Uterus (tissue), 3 donors: ENCODE measurements at regions not wholly inside any gene's neighbourhood (a gene's known extent, or its start where the extent isn't known, plus 50 kb on each side); places are given as distances from the start of the nearest gene placed in this dataset.

ENCODE experiments used
- DNase-seq, 2 donors: peaks; one replicate each; pipeline ENCODE4 v3.0.0-alpha.2; 2019 to 2020
- H3K27ac ChIP-seq, 2 donors: fragments of 200-600 bp; sonication (generic); 1 replicate in 1 of 2; 2 replicates in 1 of 2; pipeline ENCODE4 v1.5.1; 2016 to 2018
- H3K27me3 ChIP-seq, 2 donors: fragments of 200-600 bp; sonication (generic); one replicate each; pipeline ENCODE4 v1.5.1; 2018 to 2019; ENCODE audit warnings: control low read depth in 1 of 2
- H3K36me3 ChIP-seq, 2 donors: fragments of 200-600 bp; sonication (generic); one replicate each; pipeline ENCODE4 v1.5.1; 2019; ENCODE audit warnings: control low read depth in 1 of 2
- H3K4me1 ChIP-seq, 2 donors: fragments of 200-600 bp; sonication (generic); one replicate each; pipeline ENCODE4 v1.5.1; 2018 to 2019; ENCODE audit warnings: control low read depth in 1 of 2
- H3K4me3 ChIP-seq, 2 donors: fragments of 200-600 bp; sonication (generic); 1 replicate in 1 of 2; 2 replicates in 1 of 2; pipeline ENCODE4 v1.5.1; 2018 to 2019; ENCODE audit warnings: mild to moderate bottlenecking in 1 of 2
- H3K9me3 ChIP-seq, 2 donors: fragments of 200-600 bp; sonication (generic); one replicate each; pipeline ENCODE4 v1.5.1; 2019; ENCODE audit warnings: control low read depth in 1 of 2
- POLR2A ChIP-seq, 2 donors: fragments of 450-650 bp; IDR thresholded peaks; one replicate each; pipeline ENCODE4 v1.6.1; 2016; ENCODE audit warnings: antibody characterized with exemption in 2 of 2, mild to moderate bottlenecking in 1 of 2, moderate library complexity in 1 of 2
- intact Hi-C: fragments of 100-400 bp; cut with DNase I; formaldehyde crosslinking; loops from one replicate; pipeline ENCODE4 v1.15.1; 2023; ENCODE audit warnings: low total_unique reads
- TF ChIP-seq, protein P1 (sequence below), 4 experiments: fragments of 200-600 bp in 2 of 4; fragments of 450-650 bp in 2 of 4; sonication (generic) in 2 of 4; IDR thresholded peaks; one replicate each; pipeline ENCODE4 v1.5.1; 2016 to 2019; ENCODE audit warnings: antibody characterized with exemption in 4 of 4, mild to moderate bottlenecking in 2 of 4, moderate library complexity in 1 of 4
- donor health status: DM: yes; HTN: yes; CAD: no.

DNA sequence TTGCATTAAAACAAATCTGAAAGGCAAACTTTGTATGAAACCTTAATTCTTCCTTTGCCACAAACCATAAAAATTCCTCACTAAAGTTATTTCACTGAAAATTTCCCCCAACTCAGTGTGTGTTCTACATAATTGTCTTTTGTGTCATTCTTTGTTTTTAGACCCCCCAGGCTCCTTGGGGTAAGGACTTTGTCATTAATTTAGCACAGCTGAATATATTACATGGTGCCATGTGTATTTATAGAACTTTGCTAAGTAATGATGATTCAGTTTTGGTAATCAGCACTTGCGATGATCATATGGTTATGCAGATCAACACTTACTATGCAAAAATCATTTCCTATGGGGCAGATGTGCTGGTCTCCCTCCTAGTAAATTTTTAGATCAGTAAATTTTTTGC is 712.1 kb upstream of the MEF2C start:
- no peak overlapping the region for H3K27ac ChIP-seq
- intact Hi-C loops, result no loop called here
- no peaks in the 10 kb centered on the region for H3K4me1 ChIP-seq
- DNase-seq, result no peak
- no peaks in the 10 kb centered on the region for H3K36me3 ChIP-seq
- H3K9me3 ChIP-seq, result no peaks in the 10 kb centered on the region
- TF ChIP-seq, protein P1, sequence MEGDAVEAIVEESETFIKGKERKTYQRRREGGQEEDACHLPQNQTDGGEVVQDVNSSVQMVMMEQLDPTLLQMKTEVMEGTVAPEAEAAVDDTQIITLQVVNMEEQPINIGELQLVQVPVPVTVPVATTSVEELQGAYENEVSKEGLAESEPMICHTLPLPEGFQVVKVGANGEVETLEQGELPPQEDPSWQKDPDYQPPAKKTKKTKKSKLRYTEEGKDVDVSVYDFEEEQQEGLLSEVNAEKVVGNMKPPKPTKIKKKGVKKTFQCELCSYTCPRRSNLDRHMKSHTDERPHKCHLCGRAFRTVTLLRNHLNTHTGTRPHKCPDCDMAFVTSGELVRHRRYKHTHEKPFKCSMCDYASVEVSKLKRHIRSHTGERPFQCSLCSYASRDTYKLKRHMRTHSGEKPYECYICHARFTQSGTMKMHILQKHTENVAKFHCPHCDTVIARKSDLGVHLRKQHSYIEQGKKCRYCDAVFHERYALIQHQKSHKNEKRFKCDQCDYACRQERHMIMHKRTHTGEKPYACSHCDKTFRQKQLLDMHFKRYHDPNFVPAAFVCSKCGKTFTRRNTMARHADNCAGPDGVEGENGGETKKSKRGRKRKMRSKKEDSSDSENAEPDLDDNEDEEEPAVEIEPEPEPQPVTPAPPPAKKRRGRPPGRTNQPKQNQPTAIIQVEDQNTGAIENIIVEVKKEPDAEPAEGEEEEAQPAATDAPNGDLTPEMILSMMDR (IDR thresholded peaks at IDR 0.05), result no peak
- no peak for TF ChIP-seq POLR2A (IDR thresholded peaks at IDR 0.05)
- no peak overlapping the region for H3K4me3 ChIP-seq
- H3K27me3 ChIP-seq, result no peaks in the 10 kb centered on the region

DNA sequence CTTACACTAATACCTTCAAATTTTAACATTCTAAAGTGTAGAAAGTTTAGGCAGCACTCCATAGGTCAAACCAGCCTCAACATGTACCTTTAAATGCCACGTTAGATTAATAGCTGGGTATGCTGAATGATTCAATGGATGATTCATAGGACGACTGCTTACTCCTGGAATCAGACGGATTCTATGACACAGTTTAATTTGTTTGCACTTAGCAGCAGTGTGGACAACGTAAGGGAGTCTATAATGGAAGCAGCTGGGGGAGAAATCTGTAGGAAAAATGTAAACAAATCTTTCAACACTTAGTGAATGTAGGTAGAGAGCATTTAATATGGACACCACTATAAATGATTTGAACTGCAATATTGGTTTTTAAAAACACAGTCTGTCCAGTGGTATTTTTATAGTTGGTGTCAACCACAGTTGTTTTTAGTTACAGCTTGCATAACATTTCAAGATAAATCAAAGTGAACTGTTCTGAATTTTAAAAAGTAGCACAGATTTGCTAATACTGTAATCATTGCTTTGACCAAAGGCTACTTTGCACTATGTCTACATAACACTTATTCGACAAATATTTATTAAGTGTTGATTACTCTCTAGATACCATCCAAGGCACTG is 701.5 kb upstream of the MEF2C start:
- no peak for TF ChIP-seq POLR2A (IDR thresholded peaks at IDR 0.05)
- TF ChIP-seq, protein P1 (IDR thresholded peaks at IDR 0.05), result no peak
- Histone ChIP-seq H3K9me3 (no peaks in the 10 kb centered on the region), H3K27ac (no peak overlapping the region), H3K4me1 (no peaks in the 10 kb centered on the region), H3K4me3 (no peak overlapping the region), H3K36me3 (no peaks in the 10 kb centered on the region), H3K27me3 (no peaks in the 10 kb centered on the region)
- intact Hi-C loops, result no loop called here
- no peak for DNase-seq

DNA sequence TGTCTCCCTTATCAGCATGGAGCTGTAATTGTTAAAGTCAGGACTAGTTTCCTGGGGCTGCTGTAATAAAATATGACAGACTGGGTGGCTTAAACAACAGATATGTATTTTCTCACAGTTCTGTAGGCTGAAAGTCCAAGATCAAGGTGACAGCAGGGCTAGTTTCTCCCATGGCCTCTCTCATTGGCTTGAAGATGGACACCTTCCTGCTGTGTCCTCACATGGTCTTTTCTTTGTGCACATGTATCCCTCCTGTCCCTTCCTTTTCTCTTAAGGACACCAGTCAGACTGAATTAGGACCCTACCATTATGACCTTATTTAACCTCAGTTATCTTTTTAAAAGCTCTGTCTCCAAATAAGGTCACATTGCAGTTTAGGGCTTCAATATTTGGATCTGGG is 700.5 kb upstream of the MEF2C start:
- no peak for DNase-seq
- no peak for TF ChIP-seq POLR2A (IDR thresholded peaks at IDR 0.05)
- TF ChIP-seq, protein P1 (IDR thresholded peaks at IDR 0.05), result no peak
- H3K9me3 ChIP-seq, result no peaks in the 10 kb centered on the region
- H3K36me3 ChIP-seq, result no peaks in the 10 kb centered on the region
- H3K4me1 ChIP-seq, result no peaks in the 10 kb centered on the region
- no peaks in the 10 kb centered on the region for H3K27me3 ChIP-seq
- H3K4me3 ChIP-seq, result no peak overlapping the region
- intact Hi-C loops, result no loop called here
- H3K27ac ChIP-seq, result no peak overlapping the region

DNA sequence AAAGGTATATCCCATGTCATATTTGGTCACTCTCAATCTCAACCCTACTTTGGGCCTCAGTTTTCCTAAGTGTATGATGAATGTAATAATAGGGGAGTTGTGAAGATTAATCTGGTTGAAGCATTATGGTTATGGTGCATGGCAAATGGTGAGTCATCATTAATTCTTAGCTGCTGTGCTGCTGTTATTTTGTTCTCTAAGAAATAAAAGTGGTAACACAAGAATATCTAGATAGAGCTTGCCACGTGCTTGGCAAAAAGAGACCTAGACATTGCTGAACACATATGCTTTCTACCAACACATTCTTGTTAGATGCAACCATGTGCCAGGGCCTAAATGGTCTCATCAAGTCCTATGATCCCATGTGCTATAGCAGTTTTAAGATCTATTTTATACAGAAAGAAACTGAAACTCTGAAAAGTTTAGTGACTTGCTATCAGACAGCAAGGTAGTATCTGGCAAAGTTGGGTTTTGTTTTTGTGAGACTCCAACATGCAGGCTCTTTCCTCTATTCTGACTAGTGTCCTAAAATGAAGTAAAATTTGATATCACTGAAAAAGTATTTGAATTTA is 699.9 kb upstream of the MEF2C start:
- no peak for DNase-seq
- TF ChIP-seq, protein P1 (IDR thresholded peaks at IDR 0.05), result no peak
- no peak for TF ChIP-seq POLR2A (IDR thresholded peaks at IDR 0.05)

DNA sequence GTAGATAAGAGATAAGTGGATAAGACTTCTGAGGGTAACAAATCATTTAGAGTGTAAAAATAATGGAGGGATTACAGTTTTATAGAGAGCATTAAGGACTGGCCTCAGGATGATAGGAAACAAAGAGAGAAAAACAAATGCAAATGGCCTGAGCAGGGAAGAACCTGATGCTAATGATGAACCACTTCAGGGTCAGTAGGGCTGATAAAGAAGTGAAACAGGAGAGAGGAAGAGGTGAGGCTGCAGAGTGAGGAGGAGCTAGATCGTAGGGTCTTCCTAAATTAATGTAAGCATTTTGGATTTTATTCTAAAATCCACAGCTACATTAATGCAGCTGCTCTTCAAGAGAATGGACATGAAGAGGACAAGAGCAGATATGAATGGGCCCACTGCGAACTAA is 698.0 kb upstream of the MEF2C start:
- no peaks in the 10 kb centered on the region for H3K27me3 ChIP-seq
- no peaks in the 10 kb centered on the region for H3K4me1 ChIP-seq
- no peaks in the 10 kb centered on the region for H3K9me3 ChIP-seq
- H3K27ac ChIP-seq, result no peak overlapping the region
- no peak for DNase-seq
- no peak overlapping the region for H3K4me3 ChIP-seq
- no peaks in the 10 kb centered on the region for H3K36me3 ChIP-seq
- no peak for TF ChIP-seq POLR2A (IDR thresholded peaks at IDR 0.05)
- TF ChIP-seq, protein P1 (IDR thresholded peaks at IDR 0.05), result no peak
- intact Hi-C loops, result no loop called here

More for the DNA sequence above, 699.9 kb upstream of the MEF2C start:
- Histone ChIP-seq H3K4me1 (no peaks in the 10 kb centered on the region), H3K27ac (no peak overlapping the region), H3K27me3 (no peaks in the 10 kb centered on the region), H3K36me3 (no peaks in the 10 kb centered on the region), H3K9me3 (no peaks in the 10 kb centered on the region), H3K4me3 (no peak overlapping the region)
- intact Hi-C loops, result no loop called here
